Smooth muscle cell (in vitro differentiated cells): ENCODE measurements at regions not wholly inside any gene's neighbourhood (a gene's known extent, or its start where the extent isn't known, plus 50 kb on each side); places are given as distances from the start of the nearest gene placed in this dataset.

ENCODE experiments used
- DNase-seq: peaks from one replicate; lab custom pipeline; 2025; ENCODE audit not compliant: unreplicated experiment; lab: John Stamatoyannopoulos, UW
- H2AFZ ChIP-seq: fragments of 200-600 bp; sonication (generic); 2 replicates; pipeline ENCODE4 v1.6.0; 2016; ENCODE audit warnings: antibody characterized with exemption, low read depth, mild to moderate bottlenecking
- H3F3A ChIP-seq: fragments of 200-600 bp; sonication (generic); 2 replicates; pipeline ENCODE4 v1.6.0; 2017; ENCODE audit warnings: antibody characterized with exemption, low read depth
- H3K27ac ChIP-seq: fragments of 200-600 bp; sonication (generic); 2 replicates; pipeline ENCODE4 v1.5.1; 2016; ENCODE audit warnings: low read depth, mild to moderate bottlenecking
- H3K27me3 ChIP-seq: fragments of 200-600 bp; sonication (generic); 2 replicates; pipeline ENCODE4 v1.6.1; 2016; ENCODE audit warnings: low read depth, mild to moderate bottlenecking
- H3K36me3 ChIP-seq: fragments of 200-600 bp; sonication (generic); 2 replicates; pipeline ENCODE4 v1.5.1; 2016; ENCODE audit warnings: low read depth
- H3K4me1 ChIP-seq: fragments of 200-600 bp; sonication (generic); 2 replicates; pipeline ENCODE4 v1.5.1; 2016; ENCODE audit warnings: low read depth
- H3K4me2 ChIP-seq: fragments of 200-600 bp; sonication (generic); 2 replicates; pipeline ENCODE4 v1.6.0; 2016; ENCODE audit warnings: mild to moderate bottlenecking
- H3K4me3 ChIP-seq: fragments of 200-600 bp; sonication (generic); 2 replicates; pipeline ENCODE4 v1.5.1; 2016; ENCODE audit warnings: mild to moderate bottlenecking
- H3K79me2 ChIP-seq: fragments of 200-600 bp; sonication (generic); 2 replicates; pipeline ENCODE4 v1.6.0; 2016; ENCODE audit warnings: low read depth, mild to moderate bottlenecking
- H3K9ac ChIP-seq: fragments of 200-600 bp; sonication (generic); 2 replicates; pipeline ENCODE4 v1.6.0; 2016; ENCODE audit warnings: low read depth
- H3K9me3 ChIP-seq: fragments of 200-600 bp; sonication (generic); replicated peaks from 2 replicates; pipeline ENCODE4 v1.5.1; 2016; ENCODE audit warnings: low read depth
- H4K20me1 ChIP-seq: fragments of 200-600 bp; sonication (generic); 2 replicates; pipeline ENCODE4 v1.6.0; 2016; ENCODE audit warnings: low read depth
- WGBS: methylation state at CpG from one replicate; pipeline ENCODE4 v1.1.7; 2016; ENCODE audit warnings: low lambda C conversion rate; 5-methylcytosine and 5-hydroxymethylcytosine counted together
- TF ChIP-seq, protein P1 (sequence below): fragments of 200-600 bp; sonication (generic); IDR thresholded peaks from 2 replicates; pipeline ENCODE4 v1.5.1; 2017; ENCODE audit warnings: borderline replicate concordance, mild to moderate bottlenecking, antibody characterized with exemption; ENCODE audit not compliant: insufficient read depth, poor library complexity, severe bottlenecking

DNA sequence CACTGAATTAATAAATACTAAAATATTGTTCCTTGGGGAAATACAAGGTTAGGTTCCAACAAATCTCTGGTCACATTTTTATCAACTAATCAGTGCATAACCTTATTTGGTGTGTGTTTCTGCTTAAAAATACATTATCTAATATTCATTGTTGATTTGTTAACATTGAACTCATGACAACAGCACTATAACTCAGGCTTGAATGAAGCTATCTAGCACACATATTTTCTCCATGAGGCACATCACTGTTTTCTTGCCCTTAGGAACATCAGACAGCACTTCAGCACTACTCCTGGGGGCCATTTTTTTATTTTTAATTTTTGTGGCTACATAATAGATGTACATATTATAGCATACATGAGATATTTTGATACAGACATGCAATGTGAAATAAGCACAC lies 277.2 kb upstream of the NT5E start:
- DNase-seq: no peak
- H3K36me3 ChIP-seq: no peaks in the 10 kb centered on the region
- no peaks in the 10 kb centered on the region for H3K79me2 ChIP-seq
- no peaks in the 10 kb centered on the region for H3K4me1 ChIP-seq
- no peak overlapping the region for H3K9ac ChIP-seq
- H3K9me3 ChIP-seq: no peaks in the 10 kb centered on the region
- H3K4me3 ChIP-seq: no peak overlapping the region
- H3F3A ChIP-seq: no peaks in the 10 kb centered on the region
- H2AFZ ChIP-seq: no peak overlapping the region
- peaks cover 32% of the 10 kb centered on the region for H3K27me3 ChIP-seq
- H4K20me1 ChIP-seq: no peaks in the 10 kb centered on the region
- H3K4me2 ChIP-seq: no peak overlapping the region
- H3K27ac ChIP-seq: no peak overlapping the region
- TF ChIP-seq, protein P1, sequence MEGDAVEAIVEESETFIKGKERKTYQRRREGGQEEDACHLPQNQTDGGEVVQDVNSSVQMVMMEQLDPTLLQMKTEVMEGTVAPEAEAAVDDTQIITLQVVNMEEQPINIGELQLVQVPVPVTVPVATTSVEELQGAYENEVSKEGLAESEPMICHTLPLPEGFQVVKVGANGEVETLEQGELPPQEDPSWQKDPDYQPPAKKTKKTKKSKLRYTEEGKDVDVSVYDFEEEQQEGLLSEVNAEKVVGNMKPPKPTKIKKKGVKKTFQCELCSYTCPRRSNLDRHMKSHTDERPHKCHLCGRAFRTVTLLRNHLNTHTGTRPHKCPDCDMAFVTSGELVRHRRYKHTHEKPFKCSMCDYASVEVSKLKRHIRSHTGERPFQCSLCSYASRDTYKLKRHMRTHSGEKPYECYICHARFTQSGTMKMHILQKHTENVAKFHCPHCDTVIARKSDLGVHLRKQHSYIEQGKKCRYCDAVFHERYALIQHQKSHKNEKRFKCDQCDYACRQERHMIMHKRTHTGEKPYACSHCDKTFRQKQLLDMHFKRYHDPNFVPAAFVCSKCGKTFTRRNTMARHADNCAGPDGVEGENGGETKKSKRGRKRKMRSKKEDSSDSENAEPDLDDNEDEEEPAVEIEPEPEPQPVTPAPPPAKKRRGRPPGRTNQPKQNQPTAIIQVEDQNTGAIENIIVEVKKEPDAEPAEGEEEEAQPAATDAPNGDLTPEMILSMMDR: no peak

GRCh38 chr6:85172161-85172560 lies 277.7 kb upstream of the NT5E start:
- Histone ChIP-seq H3K27ac (no peak overlapping the region), H3K36me3 (no peaks in the 10 kb centered on the region), H3K4me2 (no peak overlapping the region), H3K79me2 (no peaks in the 10 kb centered on the region), H3F3A (no peaks in the 10 kb centered on the region), H3K4me3 (no peak overlapping the region), H3K27me3 (peaks cover 32% of the 10 kb centered on the region), H4K20me1 (no peaks in the 10 kb centered on the region), H3K4me1 (no peaks in the 10 kb centered on the region), H3K9ac (no peak overlapping the region), H2AFZ (no peak overlapping the region), H3K9me3 (no peaks in the 10 kb centered on the region)
- TF ChIP-seq, protein P1: no peak
- WGBS: 78% methylated on average over 2 of the region's 2 CpGs
- no peak for DNase-seq

GRCh38 chr6:85169189-85169588 lies 280.7 kb upstream of the NT5E start:
- no peak for DNase-seq
- H3F3A ChIP-seq: no peaks in the 10 kb centered on the region
- no peaks in the 10 kb centered on the region for H4K20me1 ChIP-seq
- no peak overlapping the region for H3K4me2 ChIP-seq
- no peak overlapping the region for H3K27ac ChIP-seq
- H3K27me3 ChIP-seq: peaks cover 32% of the 10 kb centered on the region
- WGBS: 66% methylated on average over 2 of the region's 2 CpGs
- no peak overlapping the region for H3K9ac ChIP-seq
- TF ChIP-seq, protein P1: no peak
- H3K79me2 ChIP-seq: no peaks in the 10 kb centered on the region
- H3K9me3 ChIP-seq: no peaks in the 10 kb centered on the region
- no peaks in the 10 kb centered on the region for H3K36me3 ChIP-seq
- H3K4me1 ChIP-seq: no peaks in the 10 kb centered on the region
- no peak overlapping the region for H2AFZ ChIP-seq
- no peak overlapping the region for H3K4me3 ChIP-seq

DNA sequence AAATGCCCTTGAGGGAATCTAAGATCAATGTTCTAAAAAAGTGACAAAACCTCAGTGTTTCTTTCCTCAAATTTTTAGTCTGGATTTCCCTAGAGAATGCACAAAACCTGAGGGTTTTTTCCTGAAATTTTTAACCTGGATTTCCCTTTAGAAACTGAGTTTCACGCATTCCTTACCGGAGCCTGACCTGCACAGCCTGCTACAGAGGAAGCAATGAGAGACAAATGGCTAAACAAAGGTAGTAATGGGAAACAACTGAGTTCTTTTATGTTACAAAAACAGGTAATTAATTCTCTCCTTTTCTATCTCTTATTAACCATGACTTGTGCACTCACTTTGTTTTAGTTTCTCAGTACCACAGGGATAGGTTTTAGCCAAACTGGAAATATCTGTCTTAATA lies 281.7 kb upstream of the NT5E start:
- no peaks in the 10 kb centered on the region for H3K9me3 ChIP-seq
- TF ChIP-seq, protein P1: no peak
- no peak overlapping the region for H3K4me2 ChIP-seq
- no peak overlapping the region for H3K4me3 ChIP-seq
- no peaks in the 10 kb centered on the region for H3K79me2 ChIP-seq
- no peak overlapping the region for H3K9ac ChIP-seq
- H3K27me3 ChIP-seq: peaks cover 32% of the 10 kb centered on the region
- 83% methylated on average over 2 of the region's 2 CpGs for WGBS
- H3K36me3 ChIP-seq: no peaks in the 10 kb centered on the region
- H2AFZ ChIP-seq: no peak overlapping the region
- H3F3A ChIP-seq: no peaks in the 10 kb centered on the region
- no peaks in the 10 kb centered on the region for H3K4me1 ChIP-seq
- no peaks in the 10 kb centered on the region for H4K20me1 ChIP-seq
- no peak overlapping the region for H3K27ac ChIP-seq
- no peak for DNase-seq
